DND-41 (cell line): ENCODE measurements at regions not wholly inside any gene's neighbourhood (a gene's known extent, or its start where the extent isn't known, plus 50 kb on each side); places are given as distances from the start of the nearest gene placed in this dataset.
"Not testable (repeated sequence)": the region's sequence is repeated elsewhere in the genome, so short reads cannot be mapped to it uniquely, and the experiment has no call there.

Experiments
- ATAC-seq: fragments of 200-7000 bp; cut with Tn5 transposase; 3 replicates; pipeline ENCODE4 v1.9.1; 2021; ENCODE audit warnings: low read depth; ENCODE audit not compliant: insufficient read depth
- DNase-seq: peaks from one replicate; pipeline ENCODE4 v3.0.0-alpha.2; 2020
- H2AFZ ChIP-seq: 2 replicates; pipeline ENCODE4 v1.6.0; 2012; ENCODE audit warnings: low read depth, low read length
- H3K27ac ChIP-seq: 2 replicates; pipeline ENCODE4 v1.5.1; 2012; ENCODE audit warnings: low read length, inconsistent platforms
- H3K27me3 ChIP-seq: fragments of 200-600 bp; sonication (generic); 2 replicates; pipeline ENCODE4 v1.6.0; 2012; ENCODE audit warnings: low read length, mild to moderate bottlenecking, inconsistent platforms; ENCODE audit not compliant: insufficient read depth, poor library complexity
- H3K36me3 ChIP-seq: 2 replicates; pipeline ENCODE4 v1.5.1; 2012; ENCODE audit warnings: low read length, inconsistent platforms; ENCODE audit not compliant: insufficient read depth
- H3K4me1 ChIP-seq: 2 replicates; pipeline ENCODE4 v1.5.1; 2012; ENCODE audit warnings: mild to moderate bottlenecking, low read length; ENCODE audit not compliant: insufficient read depth
- H3K4me2 ChIP-seq: 2 replicates; pipeline ENCODE4 v1.6.0; 2012; ENCODE audit warnings: mild to moderate bottlenecking, moderate library complexity, low read length, inconsistent platforms; ENCODE audit not compliant: insufficient read depth
- H3K4me3 ChIP-seq, 2 experiments: fragments of 200-600 bp in 1 of 2; shearing (Covaris generic) in 1 of 2; 2 replicates each; pipeline ENCODE4 v1.5.1; 2012 to 2016; ENCODE audit warnings: inconsistent platforms in 2 of 2, low read length in 2 of 2, mild to moderate bottlenecking in 2 of 2, low read depth in 1 of 2, moderate library complexity in 1 of 2
- H3K79me2 ChIP-seq: 2 replicates; pipeline ENCODE4 v1.6.0; 2012; ENCODE audit warnings: low read length, inconsistent platforms; ENCODE audit not compliant: insufficient read depth
- H3K9ac ChIP-seq: 2 replicates; pipeline ENCODE4 v1.6.0; 2012; ENCODE audit warnings: low read depth, mild to moderate bottlenecking, inconsistent platforms, low read length, moderate library complexity
- H3K9me3 ChIP-seq: 2 replicates; pipeline ENCODE4 v1.5.1; 2012; ENCODE audit warnings: low read length, moderate library complexity, mild to moderate bottlenecking, inconsistent platforms; ENCODE audit not compliant: insufficient read depth, severe bottlenecking
- H4K20me1 ChIP-seq: 2 replicates; pipeline ENCODE4 v1.6.0; 2012; ENCODE audit warnings: low read length; ENCODE audit not compliant: insufficient read depth
- CTCF ChIP-seq: IDR thresholded peaks from 2 replicates; pipeline ENCODE4 v1.5.1; 2012; ENCODE audit warnings: borderline replicate concordance, low read length, moderate library complexity, mild to moderate bottlenecking; ENCODE audit not compliant: poor library complexity, severe bottlenecking; ENCODE audit errors: extremely low read depth
- EZH2 ChIP-seq: IDR thresholded peaks from 3 replicates; pipeline ENCODE4 v1.6.1; 2012; ENCODE audit warnings: borderline replicate concordance, low read depth, mild to moderate bottlenecking, moderate library complexity, low read length, inconsistent platforms; ENCODE audit not compliant: severe bottlenecking

GRCh38 chr4:189845145-189845846, 95.4 kb upstream of the FRG1 start:
- Histone ChIP-seq H3K4me2 (no peak overlapping the region), H3K79me2 (no peaks in the 10 kb centered on the region), H3K9ac (no peak overlapping the region), H3K4me3 (no peak overlapping the region), H3K36me3 (no peaks in the 10 kb centered on the region), H3K9me3 (peaks cover 2% of the 10 kb centered on the region), H3K4me1 (no peaks in the 10 kb centered on the region), H3K27me3 (no peaks in the 10 kb centered on the region), H2AFZ (no peak overlapping the region), H3K27ac (no peak overlapping the region), H4K20me1 (no peaks in the 10 kb centered on the region)
- no peak for TF ChIP-seq CTCF
- ATAC-seq (no peak), DNase-seq (no peak)

GRCh38 chr4:189846094-189846493, 94.6 kb upstream of the FRG1 start:
- H3K4me1 ChIP-seq, H3K36me3 ChIP-seq, H4K20me1 ChIP-seq, H3K79me2 ChIP-seq, H3K27me3 ChIP-seq, H3K9me3 ChIP-seq, DNase-seq, H3K9ac ChIP-seq, H2AFZ ChIP-seq, ATAC-seq, H3K27ac ChIP-seq, H3K4me2 ChIP-seq, H3K4me3 ChIP-seq: not testable (repeated sequence)

GRCh38 chr4:189846608-189847007, 94.1 kb upstream of the FRG1 start:
- H4K20me1 ChIP-seq, H3K27ac ChIP-seq, H3K79me2 ChIP-seq, H3K4me3 ChIP-seq, H3K9ac ChIP-seq, H3K4me2 ChIP-seq, H3K9me3 ChIP-seq, H3K4me1 ChIP-seq, H2AFZ ChIP-seq, H3K36me3 ChIP-seq, ATAC-seq, DNase-seq, H3K27me3 ChIP-seq: not testable (repeated sequence)

- H4K20me1 ChIP-seq, H2AFZ ChIP-seq, H3K79me2 ChIP-seq, H3K36me3 ChIP-seq, H3K4me1 ChIP-seq, H3K4me3 ChIP-seq, H3K9ac ChIP-seq, H3K27ac ChIP-seq, H3K9me3 ChIP-seq, DNase-seq, ATAC-seq, H3K4me2 ChIP-seq, H3K27me3 ChIP-seq: not testable (repeated sequence)
Observed at GRCh38 chr4:189848672-189849071, 92.0 kb upstream of the FRG1 start.

- H3K36me3 ChIP-seq = no peaks in the 10 kb centered on the region
- TF ChIP-seq EZH2 (no peak), CTCF (no peak)
- no peak for ATAC-seq
Observed at GRCh38 chr4:189850239-189850856, 90.3 kb upstream of the FRG1 start.

More at GRCh38 chr4:189850239-189850856, 90.3 kb upstream of the FRG1 start:
- no peak overlapping the region for H3K9ac ChIP-seq
- DNase-seq = no peak
- no peaks in the 10 kb centered on the region for H3K4me1 ChIP-seq
- H3K9me3 ChIP-seq = peaks cover 5% of the 10 kb centered on the region
- no peaks in the 10 kb centered on the region for H3K27me3 ChIP-seq
- no peak overlapping the region for H2AFZ ChIP-seq
- no peak overlapping the region for H3K4me3 ChIP-seq
- no peaks in the 10 kb centered on the region for H4K20me1 ChIP-seq
- H3K79me2 ChIP-seq = no peaks in the 10 kb centered on the region
- no peak overlapping the region for H3K4me2 ChIP-seq
- H3K27ac ChIP-seq = no peak overlapping the region
